GM12878 (cell line): ENCODE measurements at regions not wholly inside any gene's neighbourhood (a gene's known extent, or its start where the extent isn't known, plus 50 kb on each side); places are given as distances from the start of the nearest gene placed in this dataset.

Source experiments
- ATAC-seq: fragments of 200-7000 bp; cut with Tn5 transposase; 3 replicates; pipeline ENCODE4 v1.9.1; 2020; ENCODE audit warnings: mild to moderate bottlenecking, moderate library complexity
- BruUV-seq: library from RNA; stranded (reverse); fragments of 400-500 nt; replicated peaks from 2 replicates; lab custom pipeline; 2021; lab: Mats Ljungman, UMichigan
- CTCF ChIA-PET: fragments of 300-600 bp; sonication (Branson Sonifier 250); formaldehyde crosslinking; extraction: SDS; loops from one replicate; lab custom pipeline; 2021; ENCODE audit warnings: inconsistent platforms; lab: Yijun Ruan, JAX
- POLR2A ChIA-PET: fragments of 350-600 bp; formaldehyde crosslinking; extraction: SDS; loops from one replicate; lab custom pipeline; 2021; ENCODE audit warnings: inconsistent platforms; lab: Charles Lee
- RAD21 ChIA-PET: fragments of 300-600 bp; sonication (Branson Sonifier 250); formaldehyde crosslinking; loops from one replicate; lab custom pipeline; 2023; ENCODE audit warnings: antibody characterized with exemption; ENCODE audit not compliant: unreplicated experiment; lab: Charles Lee
- SMC1A ChIA-PET: fragments of 300-600 bp; sonication (Branson Sonifier 250); formaldehyde crosslinking; loops from one replicate; lab custom pipeline; 2023; ENCODE audit not compliant: unreplicated experiment, uncharacterized antibody; lab: Charles Lee
- DNase-seq: peaks from one replicate; pipeline ENCODE4 v3.0.0-alpha.2; 2011; ENCODE audit warnings: low read depth, low spot score
- FAIRE-seq: peaks from 3 replicates; lab custom pipeline; 2011; peaks lifted over from hg19 to GRCh38; lab: Jason Lieb, UNC
- H2AFZ ChIP-seq: 2 replicates; pipeline ENCODE4 v1.6.0; 2011; ENCODE audit warnings: low read depth, low read length, control low read depth; ENCODE audit not compliant: control insufficient read depth
- H3K27ac ChIP-seq: 2 replicates; pipeline ENCODE4 v1.5.1; 2011; ENCODE audit warnings: control low read depth; ENCODE audit not compliant: control insufficient read depth, insufficient read depth
- H3K27me3 ChIP-seq, 2 experiments: replicated peaks in 1 of 2; 2 replicates each; pipeline versions ENCODE4 v1.6.0 to v1.6.1; 2011; ENCODE audit warnings: low read length in 1 of 2; ENCODE audit not compliant: control insufficient read depth in 2 of 2, insufficient read depth in 2 of 2
- H3K36me3 ChIP-seq, 2 experiments: 2 replicates each; pipeline ENCODE4 v1.5.1; 2011; ENCODE audit warnings: low read length in 1 of 2; ENCODE audit not compliant: control insufficient read depth in 2 of 2, insufficient read depth in 2 of 2
- H3K4me1 ChIP-seq: 2 replicates; pipeline ENCODE4 v1.6.1; 2011; ENCODE audit warnings: mild to moderate bottlenecking, low read length, moderate library complexity, mixed read lengths; ENCODE audit not compliant: control insufficient read depth, insufficient read depth
- H3K4me2 ChIP-seq: 2 replicates; pipeline ENCODE4 v1.6.0; 2011; ENCODE audit warnings: control low read depth; ENCODE audit not compliant: control insufficient read depth, insufficient read depth
- H3K4me3 ChIP-seq: fragments of 200-600 bp; sonication (generic); 2 replicates; pipeline ENCODE4 v1.5.1; 2016
- H3K79me2 ChIP-seq: 2 replicates; pipeline ENCODE4 v1.6.0; 2011; ENCODE audit warnings: low read length; ENCODE audit not compliant: control insufficient read depth, insufficient read depth
- H3K9ac ChIP-seq: 2 replicates; pipeline ENCODE4 v1.8.0; 2011; ENCODE audit warnings: low read length, control low read depth, mixed read lengths; ENCODE audit not compliant: control insufficient read depth, insufficient read depth
- H3K9me3 ChIP-seq: replicated peaks from 3 replicates; pipeline ENCODE4 v1.5.1; 2011; ENCODE audit warnings: mild to moderate bottlenecking, low read length; ENCODE audit not compliant: control insufficient read depth, insufficient read depth
- H4K20me1 ChIP-seq: 2 replicates; pipeline ENCODE4 v1.6.0; 2011; ENCODE audit not compliant: control insufficient read depth, insufficient read depth
- EZH2 ChIP-seq: IDR thresholded peaks from 2 replicates; pipeline ENCODE4 v1.6.1; 2012; ENCODE audit warnings: low read depth, mild to moderate bottlenecking, control low read depth, inconsistent platforms, low read length, borderline replicate concordance; ENCODE audit not compliant: control insufficient read depth
- SP1 ChIP-seq: IDR thresholded peaks from one replicate; pipeline ENCODE4 v1.6.1; 2011; ENCODE audit warnings: low read depth, low read length
- SUZ12 ChIP-seq: fragments of 200-600 bp; sonication (generic); IDR thresholded peaks from one replicate; pipeline ENCODE4 v1.6.1; 2018; ENCODE audit warnings: antibody characterized with exemption, mild to moderate bottlenecking; ENCODE audit not compliant: unreplicated experiment
- WGBS: methylation state at CpG from one replicate; pipeline ENCODE4 v1.1.6; 2016; ENCODE audit warnings: low lambda C conversion rate; ENCODE audit not compliant: insufficient replicate concordance, insufficient coverage; ENCODE audit errors: missing lambda C conversion rate; 5-methylcytosine and 5-hydroxymethylcytosine counted together
- in situ Hi-C: fragments of 300-500 bp; cut with MboI; formaldehyde crosslinking; loops from 9 replicates; pipeline ENCODE4 v1.14.3; 2018; ENCODE audit warnings: mixed read lengths
- intact Hi-C: fragments of 100-400 bp; cut with micrococcal nuclease; formaldehyde crosslinking; loops from one replicate; pipeline ENCODE4 v1.14.2; 2022; ENCODE audit not compliant: unreplicated experiment
- TF ChIP-seq, protein P1 (sequence below): fragments of 450-650 bp; IDR thresholded peaks from 2 replicates; pipeline ENCODE4 v1.6.1; 2017; ENCODE audit warnings: antibody characterized with exemption, mild to moderate bottlenecking, moderate library complexity

DNA sequence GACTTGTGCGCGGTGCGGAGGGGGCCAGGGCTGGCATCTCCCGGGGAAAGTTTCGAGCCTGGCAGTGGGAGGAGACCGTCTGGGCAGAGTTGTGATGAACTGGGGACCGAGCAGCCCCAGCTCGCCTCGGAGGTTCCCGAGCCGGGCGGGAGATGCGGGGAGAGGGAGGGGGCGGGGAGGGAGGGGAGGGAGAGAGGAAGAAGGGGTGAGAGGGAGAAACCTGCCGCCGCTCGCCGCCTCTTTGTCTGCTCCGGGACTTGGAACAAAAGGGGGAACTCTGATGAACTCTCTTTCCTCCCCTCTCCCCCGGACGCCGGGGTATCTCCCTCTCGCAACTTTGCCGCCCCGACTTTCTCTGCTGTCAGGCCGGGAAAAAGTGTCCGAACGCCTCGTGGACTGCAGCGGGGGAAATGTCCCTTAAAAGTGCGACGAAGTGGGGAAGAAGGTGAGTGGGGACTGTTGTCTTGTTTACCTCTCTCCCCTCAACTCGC is 72.7 kb downstream of the SOX4 start:
- Histone ChIP-seq H3K9me3 (no peaks in the 10 kb centered on the region; the same call in 2 of the 3 replicates), H3K4me2 (peak overlapping the region; percentile 89), H2AFZ (no peak overlapping the region; the same call in 1 of the 2 replicates), H3K79me2 (no peaks in the 10 kb centered on the region), H3K27ac (no peak overlapping the region), H3K4me1 (no peaks in the 10 kb centered on the region; the same call in 1 of the 2 replicates), H3K4me3 (peak overlapping the region; percentile 61; the same call in 1 of the 2 replicates), H3K9ac (no peak overlapping the region), H3K27me3 (peaks cover 11 to 22% of the 10 kb centered on the region in 2 experiments), H4K20me1 (no peaks in the 10 kb centered on the region), H3K36me3 (no peaks in the 10 kb centered on the region)
- in situ Hi-C loops (no loop called here), intact Hi-C loops (no loop called here)
- ChIA-PET POLR2A (no interaction called here), RAD21 (interaction anchor here (0.6 kb wide), 1 partner anchor 99 kb away, joined by 3 read pairs; no protein-coding TSS in a partner anchor), SMC1A (no interaction called here), CTCF (no interaction called here)
- ATAC-seq (peak; percentile 69), DNase-seq (no peak), FAIRE-seq (no peak)
- 4% methylated on average over 20 of the region's 33 CpGs for WGBS
- no TSS peak for BruUV-seq
- no peak for TF ChIP-seq SP1
- TF ChIP-seq, protein P1, sequence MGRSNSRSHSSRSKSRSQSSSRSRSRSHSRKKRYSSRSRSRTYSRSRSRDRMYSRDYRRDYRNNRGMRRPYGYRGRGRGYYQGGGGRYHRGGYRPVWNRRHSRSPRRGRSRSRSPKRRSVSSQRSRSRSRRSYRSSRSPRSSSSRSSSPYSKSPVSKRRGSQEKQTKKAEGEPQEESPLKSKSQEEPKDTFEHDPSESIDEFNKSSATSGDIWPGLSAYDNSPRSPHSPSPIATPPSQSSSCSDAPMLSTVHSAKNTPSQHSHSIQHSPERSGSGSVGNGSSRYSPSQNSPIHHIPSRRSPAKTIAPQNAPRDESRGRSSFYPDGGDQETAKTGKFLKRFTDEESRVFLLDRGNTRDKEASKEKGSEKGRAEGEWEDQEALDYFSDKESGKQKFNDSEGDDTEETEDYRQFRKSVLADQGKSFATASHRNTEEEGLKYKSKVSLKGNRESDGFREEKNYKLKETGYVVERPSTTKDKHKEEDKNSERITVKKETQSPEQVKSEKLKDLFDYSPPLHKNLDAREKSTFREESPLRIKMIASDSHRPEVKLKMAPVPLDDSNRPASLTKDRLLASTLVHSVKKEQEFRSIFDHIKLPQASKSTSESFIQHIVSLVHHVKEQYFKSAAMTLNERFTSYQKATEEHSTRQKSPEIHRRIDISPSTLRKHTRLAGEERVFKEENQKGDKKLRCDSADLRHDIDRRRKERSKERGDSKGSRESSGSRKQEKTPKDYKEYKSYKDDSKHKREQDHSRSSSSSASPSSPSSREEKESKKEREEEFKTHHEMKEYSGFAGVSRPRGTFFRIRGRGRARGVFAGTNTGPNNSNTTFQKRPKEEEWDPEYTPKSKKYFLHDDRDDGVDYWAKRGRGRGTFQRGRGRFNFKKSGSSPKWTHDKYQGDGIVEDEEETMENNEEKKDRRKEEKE, result no peak
- TF ChIP-seq EZH2, result peak; percentile 80; the same call in 1 of the 2 replicates
- TF ChIP-seq SUZ12, result peak; percentile 28
